CD4-positive, alpha-beta T cell treated with Interleukin-4 for 4 hours (primary cell): ENCODE measurements at regions not wholly inside any gene's neighbourhood (a gene's known extent, or its start where the extent isn't known, plus 50 kb on each side); places are given as distances from the start of the nearest gene placed in this dataset.
A peak's percentile ranks its signal among the peaks of the same experiment; 100 is the strongest.

Source experiments
- DNase-seq: peaks from one replicate; pipeline ENCODE4 v3.0.0-alpha.2; 2020

DNA sequence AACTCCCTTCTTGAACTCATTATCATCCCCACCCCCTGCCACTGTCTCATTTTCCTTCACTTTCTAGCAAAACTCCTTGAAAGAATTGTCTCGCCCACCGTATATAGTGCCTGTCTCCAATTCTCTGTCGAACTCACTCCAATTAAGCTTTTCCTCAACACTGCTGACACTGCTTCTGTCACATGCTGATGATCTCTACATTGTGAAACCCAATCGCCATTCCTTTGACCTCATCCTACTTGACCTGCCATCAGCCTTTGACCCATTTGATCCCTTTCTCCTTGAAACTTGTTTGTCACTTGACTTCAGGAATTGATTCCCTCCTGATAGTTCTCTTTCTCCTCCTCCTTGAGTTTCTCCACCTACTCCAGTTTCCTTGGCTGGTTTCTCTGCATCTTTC is 54.8 kb downstream of the CCDC71L start:
- DNase-seq: no peak

DNA sequence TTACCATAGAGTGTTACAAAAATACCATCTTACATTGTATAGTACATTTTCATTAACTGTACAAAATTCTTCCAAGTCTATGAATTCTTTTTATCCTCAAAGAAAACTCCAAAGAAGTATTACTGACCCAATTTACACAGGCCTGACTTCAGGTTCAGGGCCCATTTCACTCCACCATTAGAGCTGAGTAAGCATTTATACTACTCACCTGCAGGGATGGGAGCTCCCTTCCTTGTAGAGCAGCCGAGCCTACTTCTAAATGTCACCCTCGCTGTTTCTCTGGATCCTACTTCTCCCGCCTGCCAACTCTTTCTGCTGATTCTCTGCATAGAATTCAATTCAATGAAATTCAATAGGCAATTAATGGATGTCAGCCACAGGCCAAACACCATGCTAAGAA is 56.0 kb downstream of the CCDC71L start:
- DNase-seq: no peak

DNA sequence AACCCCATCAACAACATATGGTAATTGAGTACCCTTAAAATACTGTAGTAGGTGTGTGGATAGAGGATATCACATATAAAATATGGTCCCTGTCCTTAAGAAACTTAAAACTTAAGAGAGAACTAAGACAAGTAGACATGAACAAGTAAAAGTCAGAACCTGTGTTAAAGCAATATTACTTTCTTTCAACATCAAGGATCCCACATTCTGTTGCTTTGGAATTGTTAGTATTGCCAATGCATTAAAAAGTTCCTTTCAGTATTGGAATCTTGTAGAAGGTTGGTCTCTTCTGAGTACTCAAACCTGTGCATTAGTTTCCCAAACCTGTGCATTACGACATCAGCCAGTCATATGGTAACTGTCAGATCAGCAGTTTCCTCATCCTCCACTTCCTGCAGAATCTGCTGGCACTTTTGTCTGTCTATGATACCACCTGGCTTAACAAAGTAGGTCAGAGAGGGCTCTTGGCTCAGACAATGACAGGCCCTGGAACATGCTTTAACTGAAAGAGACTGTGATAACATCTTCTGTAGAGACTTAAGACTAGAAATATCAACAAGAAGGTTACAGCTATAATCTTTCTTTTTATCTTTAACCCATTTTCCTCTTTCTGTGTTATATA is 56.5 kb downstream of the CCDC71L start:
- peak; percentile 40 for DNase-seq

DNA sequence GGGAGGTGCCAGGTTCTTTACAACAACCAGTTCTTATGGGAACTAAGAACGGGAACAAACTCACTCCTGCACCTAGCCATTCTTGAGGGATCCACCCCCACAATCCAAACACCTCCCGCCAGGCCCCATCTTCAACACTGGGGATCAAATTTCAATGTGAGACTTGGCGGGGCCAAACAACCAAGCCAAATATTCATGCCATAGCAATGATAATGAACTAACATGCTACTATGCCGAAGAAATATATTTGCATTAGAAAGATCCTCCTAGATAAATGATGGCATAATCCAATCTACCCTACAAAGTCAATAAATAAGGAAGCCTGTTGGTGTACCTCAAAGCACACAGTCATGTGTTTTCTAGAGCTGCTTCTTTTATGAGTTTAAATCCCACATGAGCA is 57.6 kb downstream of the CCDC71L start:
- DNase-seq: no peak

DNA sequence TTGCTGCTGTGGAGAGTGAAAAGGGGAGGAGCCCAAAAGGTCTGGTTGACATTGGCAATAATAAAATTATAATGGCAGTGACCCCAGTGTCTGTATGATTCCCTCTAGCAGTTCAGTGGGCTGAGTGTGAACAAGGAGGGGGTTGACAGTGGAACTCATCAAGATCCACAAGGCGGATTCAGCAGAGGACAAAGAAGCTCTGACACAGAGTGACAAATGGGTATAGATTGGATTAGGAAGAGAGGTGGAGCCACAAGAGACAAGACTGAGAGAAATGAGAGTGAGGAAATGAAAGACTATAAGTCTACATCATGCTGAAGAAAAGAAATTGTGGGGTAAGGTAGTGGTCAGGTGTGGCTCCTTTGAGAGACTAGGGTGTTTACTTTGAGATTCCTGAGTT is 58.9 kb downstream of the CCDC71L start:
- no peak for DNase-seq

DNA sequence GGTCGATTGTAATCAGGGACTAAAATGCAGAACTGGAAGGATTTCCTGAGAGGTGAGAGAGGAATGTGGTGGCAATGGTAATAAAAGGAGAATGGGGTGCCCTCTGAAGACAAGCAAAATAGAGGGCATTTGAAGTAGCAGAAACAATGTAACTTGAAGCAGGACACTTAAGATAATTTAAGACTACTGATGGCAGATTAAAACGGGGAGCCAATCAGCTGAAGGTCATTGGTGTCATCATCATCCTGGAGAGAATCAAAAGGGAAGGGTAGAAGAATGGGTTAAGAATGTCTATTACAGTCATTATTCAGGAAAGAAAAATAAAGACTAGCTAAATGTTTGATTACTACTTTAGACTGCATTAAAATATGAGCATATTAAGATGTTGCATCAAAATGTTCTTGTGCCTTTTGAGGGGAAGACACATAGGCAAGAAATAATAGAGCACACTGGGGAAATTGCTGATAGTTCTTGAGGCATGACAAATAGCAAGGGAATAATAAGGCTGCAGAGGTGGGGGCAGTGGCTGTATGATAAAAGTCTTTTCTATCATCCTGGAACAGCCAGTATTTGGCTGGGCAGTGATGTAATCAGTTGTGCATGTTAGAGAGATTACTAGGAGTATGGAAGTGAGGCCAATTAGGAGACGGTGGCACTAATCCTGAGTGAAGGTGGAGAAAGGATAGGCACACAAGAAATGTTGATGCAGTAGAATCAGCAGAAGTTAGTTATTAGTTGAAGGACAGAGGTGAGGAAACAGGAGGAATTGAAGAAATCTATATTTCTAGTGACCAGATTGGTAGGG is 60.2 kb downstream of the CCDC71L start:
- no peak for DNase-seq

DNA sequence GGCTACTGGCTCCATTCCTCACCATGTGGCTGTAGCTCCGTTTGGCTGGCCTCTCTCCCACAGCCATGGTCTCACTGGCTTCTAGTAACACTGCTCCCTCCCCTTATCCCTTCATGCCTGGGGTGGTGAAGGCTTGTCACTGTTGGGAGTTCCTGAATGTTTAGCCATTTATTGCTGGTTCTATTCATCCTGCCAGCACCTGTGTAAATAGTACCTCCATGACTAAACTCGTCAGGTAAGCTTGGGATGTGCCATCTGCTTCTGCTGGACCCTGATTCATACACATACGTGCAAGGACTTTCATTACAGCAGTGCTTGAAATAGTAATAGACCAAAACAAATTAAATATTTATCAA is 61.6 kb downstream of the CCDC71L start:
- no peak for DNase-seq

DNA sequence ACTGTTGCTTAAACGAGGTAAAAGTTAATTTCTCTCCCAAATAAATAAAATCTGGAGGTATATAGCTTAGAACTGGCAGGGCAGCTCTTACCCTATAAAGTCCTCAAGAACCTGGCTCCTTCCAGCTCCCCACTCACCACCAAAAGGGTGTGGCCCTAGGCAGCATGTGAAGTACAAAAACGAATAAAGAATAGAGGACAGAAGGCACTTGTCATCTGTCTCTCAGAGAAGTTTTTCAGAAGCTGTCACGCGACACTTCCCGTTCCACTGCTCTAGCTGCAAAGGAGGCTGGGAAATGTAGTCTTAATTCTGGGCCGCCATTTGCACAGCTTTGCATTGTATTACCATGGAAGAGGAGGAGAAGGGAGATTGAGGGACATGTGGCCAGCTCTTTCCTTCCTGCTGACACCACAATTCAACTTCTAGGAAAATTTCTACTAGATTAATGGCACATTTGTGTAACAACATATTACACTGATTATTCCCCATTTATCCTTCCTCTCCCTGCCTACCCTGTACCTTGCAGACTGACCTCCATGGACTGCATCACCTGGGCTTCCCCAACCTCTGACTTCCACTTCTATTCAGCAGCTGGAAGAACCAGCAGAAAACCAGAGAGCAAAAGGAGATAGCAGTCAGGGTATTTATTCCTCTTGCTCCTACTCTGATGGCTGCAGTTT is 62.2 kb downstream of the CCDC71L start:
- peak; percentile 79 for DNase-seq

DNA sequence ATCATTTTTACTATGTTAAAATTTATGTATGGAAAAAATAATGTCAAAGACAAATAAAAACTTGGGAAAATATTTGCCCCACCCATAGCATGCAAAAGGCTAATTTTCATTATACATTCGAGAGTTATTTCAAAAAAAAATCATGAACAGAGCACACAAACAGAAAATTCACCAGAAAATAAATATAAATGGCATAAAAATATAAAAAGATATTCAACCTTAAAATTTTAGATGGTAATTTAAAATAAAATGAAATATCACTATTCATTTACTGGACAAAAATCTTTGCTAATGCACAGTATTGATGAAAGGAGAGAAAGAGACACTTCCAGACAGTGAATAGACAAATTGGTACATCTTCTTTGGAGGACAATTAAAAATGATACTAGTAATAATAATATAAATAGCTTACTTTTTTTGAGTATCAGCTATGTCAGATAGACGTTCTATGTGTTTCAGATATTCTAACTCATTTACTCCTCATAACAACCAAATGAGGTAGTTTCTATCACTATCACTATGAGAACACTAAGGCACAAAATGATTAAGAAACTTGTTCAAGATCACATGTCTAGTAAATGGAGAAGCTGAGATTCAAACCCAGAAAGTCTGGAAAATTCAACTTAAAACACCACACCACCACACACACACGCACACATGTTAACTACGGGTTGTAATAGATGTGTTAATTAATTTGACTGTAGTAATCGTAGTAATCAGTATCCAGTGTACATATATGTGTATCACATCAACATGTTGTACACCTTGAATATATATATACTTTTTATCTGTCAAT is 63.0 kb downstream of the CCDC71L start:
- no peak for DNase-seq

DNA sequence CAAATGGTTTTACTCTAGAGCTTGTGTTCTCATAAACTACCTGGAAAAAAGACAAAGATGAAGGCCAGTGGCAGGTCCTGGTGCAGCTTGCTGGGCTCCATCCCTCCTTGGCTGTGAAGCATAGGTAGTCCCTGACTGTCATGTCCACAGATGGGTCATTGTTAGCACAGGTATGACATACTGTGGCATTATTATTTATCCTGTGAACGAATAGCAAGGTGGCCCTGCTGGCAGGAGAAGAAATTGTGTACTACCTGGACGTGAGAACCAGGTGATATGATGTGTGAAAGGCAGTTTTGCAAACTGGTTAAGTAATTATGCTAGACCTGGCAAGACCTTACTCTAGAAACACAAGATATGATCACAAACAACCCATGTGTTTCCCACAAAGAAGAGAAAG is 63.9 kb downstream of the CCDC71L start:
- no peak for DNase-seq

DNA sequence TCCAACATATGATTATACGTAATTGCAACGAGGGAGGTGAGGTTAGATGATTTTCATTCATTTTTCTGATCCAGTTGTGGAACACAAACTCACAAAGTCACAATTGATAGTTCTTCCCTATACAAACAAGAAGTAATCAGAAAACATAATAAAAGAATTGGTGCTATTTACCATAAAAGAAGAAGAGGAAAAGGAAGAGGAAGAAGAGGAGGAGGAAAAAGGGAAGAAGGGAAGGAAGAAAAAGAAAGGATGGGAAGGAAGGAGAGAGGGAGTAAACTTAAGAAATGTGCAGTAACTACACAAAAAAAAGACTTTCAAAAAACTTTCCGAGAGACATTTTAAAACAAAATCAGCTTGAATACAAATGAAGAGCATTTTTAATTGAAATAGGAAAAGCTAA is 65.0 kb downstream of the CCDC71L start:
- DNase-seq: no peak

DNA sequence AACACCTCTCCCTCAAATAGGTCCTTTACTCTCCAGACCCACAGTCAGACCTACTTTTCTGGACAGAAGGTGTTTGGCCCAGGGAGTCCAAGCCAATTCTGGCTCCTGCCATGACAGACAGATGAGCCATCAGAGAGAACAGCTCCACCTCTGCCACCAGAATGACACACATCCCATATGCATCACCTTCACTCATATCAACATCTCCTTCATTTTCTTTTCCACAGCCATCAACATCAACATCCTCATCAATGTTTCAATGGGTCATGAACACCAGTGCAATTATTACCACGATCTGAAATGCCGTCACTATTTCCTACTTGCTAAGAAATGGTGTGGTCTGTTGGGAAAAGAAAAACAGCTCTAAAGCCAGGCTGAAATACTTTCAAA is 67.9 kb downstream of the CCDC71L start:
- DNase-seq: no peak

DNA sequence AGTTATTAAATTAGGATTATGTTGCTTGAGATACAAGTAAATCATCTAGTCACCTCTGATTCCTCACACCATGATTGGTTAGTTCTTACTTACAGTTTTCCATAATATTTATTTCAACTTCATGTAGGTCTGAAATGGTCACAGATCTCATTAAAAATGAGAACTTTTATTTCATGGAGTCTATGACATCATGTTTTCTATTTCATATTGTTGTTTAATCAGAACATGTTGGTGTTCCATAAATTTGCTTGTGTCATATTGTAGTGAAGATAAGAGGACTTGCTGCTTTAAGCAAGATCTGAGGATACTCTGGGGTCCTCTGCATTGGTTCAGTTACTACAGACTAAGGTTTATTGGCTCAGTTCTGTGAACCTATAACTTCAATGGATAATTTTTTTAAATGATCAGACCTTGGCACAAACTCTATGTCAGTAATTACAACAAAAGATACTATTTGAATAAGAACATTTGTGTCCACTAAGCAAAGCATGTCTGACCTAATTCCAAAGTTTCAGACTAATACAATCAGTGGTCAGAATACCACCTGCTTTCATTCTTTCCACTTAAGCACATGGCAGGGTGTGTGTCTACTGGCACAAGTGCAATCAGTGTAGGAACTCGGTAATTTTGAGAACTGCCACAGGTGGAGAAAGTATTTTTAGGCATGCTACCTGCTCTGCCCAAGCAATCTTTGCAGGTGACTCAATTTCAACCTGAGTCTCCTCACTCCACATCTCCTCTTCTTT is 68.5 kb downstream of the CCDC71L start:
- no peak for DNase-seq

DNA sequence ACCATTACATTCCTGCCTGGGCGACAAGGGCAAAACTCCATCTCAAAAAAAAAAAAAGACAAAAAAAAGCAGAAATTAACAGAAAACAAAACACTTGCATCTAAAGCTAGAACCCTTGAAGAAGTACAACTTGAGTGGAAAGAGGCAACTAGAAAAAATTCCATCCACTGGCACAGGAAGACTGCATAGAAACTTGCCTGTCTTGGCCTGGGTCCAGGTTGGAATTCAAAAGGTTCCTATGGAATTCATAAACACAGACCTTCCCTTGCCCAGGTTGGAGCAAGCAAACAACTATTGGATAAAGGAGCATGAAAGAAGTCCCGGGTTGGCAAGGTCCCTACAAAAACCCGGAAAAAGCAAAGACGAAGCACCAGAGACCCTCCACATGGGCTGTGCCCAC is 69.8 kb downstream of the CCDC71L start:
- no peak for DNase-seq

DNA sequence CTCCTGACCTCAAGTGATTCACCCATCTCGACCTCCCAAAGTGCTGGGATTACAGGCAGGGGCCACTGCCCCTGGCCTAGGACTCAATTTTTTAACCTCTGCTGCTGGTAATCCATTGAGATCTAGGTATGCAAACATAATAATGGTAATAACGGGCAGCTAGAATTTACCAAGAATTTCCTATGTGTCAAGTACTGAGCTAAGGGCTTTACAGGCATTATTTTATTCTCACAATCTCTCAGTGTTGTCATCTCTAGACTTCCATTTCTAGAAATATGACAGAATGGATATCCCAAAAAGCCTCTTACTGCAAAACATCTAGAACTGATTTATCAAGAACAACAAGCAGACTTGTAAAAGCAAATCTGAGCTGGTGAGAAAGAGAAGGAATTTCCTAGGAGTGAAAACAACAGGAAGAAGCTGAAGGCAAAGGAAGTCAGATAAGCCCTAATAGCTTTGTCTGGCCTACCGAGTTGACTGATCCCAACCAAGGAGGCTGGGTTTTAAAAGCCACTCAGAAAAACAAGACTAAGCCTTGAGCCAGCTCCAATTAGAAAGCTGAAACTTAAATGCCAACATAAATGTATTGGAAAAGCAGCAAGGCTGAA is 70.6 kb downstream of the CCDC71L start:
- no peak for DNase-seq

DNA sequence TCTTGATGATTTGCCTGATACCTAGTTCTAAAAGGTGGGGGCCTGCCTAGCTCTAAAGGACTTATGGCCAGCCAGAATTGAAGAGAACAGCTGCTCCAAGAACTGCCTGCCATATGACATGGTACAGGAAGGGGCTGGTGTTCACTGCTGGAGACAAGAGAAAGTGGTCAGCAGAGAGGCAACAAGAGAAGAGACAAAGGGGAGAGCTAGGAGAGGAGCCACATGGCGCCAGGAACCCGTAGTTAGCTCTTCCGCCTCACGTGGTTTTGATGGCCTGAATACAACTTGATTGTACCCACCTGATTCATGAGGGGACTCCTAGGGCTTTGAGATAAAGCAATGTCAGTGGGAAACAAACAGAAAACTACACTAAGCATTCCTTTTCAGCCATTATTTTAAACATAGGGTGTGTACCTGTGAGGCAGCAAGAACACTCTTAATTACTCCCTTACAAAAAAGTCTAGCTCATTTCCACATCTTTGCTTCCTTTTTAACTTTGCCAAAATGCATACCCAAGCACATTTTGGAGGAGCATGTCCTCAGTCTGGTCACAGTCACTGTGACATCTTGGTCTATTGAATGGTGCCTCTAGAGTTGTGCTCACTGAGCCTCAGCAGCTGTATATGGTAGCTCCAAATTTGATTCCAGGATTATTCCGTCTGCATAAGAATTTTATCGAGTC is 71.6 kb downstream of the CCDC71L start:
- DNase-seq: no peak

DNA sequence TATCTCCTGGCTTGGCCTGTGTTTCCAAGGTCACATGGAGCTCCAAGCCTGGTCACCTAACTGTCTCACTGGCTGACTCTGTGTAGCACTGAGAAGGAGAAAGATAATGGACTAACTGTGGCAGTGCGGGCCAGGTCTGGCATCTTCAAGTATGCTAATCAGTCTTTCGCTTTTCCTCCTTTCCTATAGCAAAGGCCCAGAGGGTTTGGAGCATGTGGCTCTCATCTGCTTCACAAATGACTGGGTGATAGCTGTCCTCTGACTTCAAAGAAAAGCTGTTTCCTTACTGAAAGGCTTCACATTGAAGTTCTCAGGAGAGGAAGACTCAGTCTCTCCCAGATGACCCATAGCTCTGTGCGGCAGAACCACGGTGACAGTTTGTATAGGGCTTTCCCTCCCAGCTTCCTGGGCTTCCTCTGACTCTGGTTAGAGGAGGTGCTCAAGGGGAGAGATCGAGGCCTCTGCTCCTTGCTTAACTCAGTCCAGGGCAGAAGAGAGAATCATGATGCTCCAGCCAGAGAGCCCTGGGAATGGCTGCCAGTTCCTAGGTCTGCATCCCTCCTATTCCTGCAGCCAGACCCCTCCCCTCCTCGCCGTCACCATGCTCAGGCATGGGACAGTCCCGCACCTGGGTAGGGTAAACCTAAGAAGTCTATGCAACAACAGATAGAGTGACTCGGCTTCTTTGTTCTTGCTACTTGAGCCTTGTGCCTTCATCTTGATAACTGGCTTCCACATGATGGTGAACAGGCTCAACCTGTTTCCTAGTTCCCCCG is 72.3 kb downstream of the CCDC71L start:
- no peak for DNase-seq

DNA sequence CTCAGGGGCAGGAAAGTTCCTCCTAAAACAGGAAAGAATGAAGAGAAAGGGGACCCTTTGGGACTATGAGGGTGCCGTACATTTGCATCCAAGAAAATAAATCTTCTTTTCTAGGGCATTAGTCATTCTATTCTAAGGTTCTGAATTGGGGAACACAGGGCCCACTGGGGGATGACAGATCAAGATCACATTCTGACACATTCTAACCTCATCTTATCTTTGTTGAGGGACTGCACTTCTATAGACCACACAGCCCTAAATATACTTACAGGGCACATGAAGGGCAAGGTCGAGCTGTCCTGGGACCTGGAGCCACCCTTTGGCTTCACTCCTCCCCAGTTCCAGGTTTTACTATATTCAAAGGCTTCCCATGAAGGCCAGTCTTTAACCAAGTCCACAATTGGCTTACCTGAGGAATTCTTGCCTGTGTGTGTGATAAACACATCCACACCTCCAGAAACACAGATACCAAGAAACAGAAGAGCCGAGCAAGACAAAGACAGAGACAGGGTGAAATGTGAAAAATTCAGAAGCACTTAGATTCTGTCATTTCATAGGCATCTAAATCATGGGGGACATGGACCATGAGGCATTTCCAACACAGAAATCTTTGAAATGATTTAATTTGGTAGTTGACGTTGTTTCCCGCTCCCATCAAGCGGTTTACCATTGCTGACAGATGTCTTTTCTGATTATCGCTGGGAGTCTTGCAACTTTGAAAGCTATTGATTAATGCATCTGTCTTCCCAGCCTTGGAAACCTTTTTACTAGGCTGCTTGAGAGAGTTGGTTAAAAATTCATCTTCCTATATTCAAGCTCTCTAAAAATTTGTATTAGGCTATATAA is 75.8 kb downstream of the CCDC71L start:
- DNase-seq: no peak

DNA sequence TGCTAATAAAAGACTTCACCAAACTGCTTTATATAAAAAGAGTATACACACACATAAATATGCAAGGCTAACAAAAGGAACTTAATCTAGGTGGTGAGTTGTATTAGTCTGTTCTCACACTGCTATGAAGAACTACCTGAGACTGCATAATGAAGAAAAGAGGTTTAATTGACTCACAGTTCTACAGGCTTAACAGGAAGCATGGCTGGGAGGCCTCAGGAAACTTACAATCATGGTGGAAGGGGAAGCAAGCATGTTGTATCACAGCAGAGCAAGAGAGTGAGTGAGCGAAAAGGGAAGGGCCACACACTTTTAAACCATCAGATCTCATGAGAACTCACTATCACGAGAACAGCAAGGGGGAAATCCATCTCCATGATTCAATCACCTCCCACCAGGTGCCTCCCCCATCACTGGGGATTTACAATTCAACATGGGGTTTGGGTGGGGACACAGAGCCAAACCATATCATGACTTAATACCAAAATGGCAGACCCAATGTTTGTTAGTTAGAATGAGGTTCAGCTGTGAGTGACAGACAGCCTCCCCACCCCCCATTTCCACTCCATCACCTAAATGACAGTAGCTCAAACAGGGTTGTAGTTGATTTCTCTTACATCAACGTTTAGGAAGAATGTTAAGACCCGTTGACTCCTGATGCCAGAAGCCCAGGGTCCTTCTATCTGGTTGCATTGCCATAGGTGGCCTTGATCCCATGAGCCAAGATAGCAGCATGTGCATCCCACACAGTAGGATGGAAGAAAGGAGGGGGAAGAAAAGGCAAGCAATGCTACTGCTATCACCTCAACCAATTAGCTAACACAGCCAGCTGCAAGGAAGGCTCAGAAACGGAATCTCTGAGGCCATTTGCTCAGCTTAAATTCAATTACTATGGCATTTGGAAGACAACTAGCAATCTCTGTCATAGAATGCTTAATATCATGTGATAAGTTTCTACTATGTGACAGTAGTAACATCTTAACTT is 77.0 kb downstream of the CCDC71L start:
- DNase-seq: no peak
